ENCODE measurements at regions not wholly inside any gene's neighbourhood (a gene's known extent, or its start where the extent isn't known, plus 50 kb on each side); places are given as distances from the start of the nearest gene placed in this dataset.
"Not testable (repeated sequence)": the region's sequence is repeated elsewhere in the genome, so short reads cannot be mapped to it uniquely, and the experiment has no call there.

DNA sequence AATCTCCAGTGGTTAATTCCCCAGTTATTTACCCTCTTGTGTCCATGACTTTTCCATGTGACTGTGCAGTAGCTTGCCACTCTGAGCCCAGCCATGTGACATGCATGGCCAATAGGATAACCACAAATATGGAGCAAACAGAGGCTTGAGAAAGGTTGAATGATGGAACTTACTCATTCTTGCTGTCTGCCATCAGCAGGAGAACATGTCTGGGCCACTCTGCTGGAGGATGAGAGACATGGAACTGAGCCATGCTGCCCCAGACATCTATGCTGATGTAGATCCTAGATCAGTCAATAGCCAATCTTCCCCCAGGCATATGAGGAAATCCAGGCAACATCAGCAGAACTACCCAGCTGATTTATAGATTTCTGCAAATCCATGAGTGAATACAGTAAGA lies 992.3 kb upstream of the FANCL start:
- H3K27ac ChIP-seq = no peak overlapping the region
- no peaks in the 10 kb centered on the region for H3K27me3 ChIP-seq (ENCODE audit: insufficient read depth in 3 of 3, low read length in 2 of 3)
- intact Hi-C loops (cut with DNase I) = no loop called here
- DNase-seq (no peak), ATAC-seq (no peak)
- TF ChIP-seq, protein P1, sequence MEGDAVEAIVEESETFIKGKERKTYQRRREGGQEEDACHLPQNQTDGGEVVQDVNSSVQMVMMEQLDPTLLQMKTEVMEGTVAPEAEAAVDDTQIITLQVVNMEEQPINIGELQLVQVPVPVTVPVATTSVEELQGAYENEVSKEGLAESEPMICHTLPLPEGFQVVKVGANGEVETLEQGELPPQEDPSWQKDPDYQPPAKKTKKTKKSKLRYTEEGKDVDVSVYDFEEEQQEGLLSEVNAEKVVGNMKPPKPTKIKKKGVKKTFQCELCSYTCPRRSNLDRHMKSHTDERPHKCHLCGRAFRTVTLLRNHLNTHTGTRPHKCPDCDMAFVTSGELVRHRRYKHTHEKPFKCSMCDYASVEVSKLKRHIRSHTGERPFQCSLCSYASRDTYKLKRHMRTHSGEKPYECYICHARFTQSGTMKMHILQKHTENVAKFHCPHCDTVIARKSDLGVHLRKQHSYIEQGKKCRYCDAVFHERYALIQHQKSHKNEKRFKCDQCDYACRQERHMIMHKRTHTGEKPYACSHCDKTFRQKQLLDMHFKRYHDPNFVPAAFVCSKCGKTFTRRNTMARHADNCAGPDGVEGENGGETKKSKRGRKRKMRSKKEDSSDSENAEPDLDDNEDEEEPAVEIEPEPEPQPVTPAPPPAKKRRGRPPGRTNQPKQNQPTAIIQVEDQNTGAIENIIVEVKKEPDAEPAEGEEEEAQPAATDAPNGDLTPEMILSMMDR (IDR thresholded peaks at IDR 0.05) = no peak
- no peaks in the 10 kb centered on the region for H3K36me3 ChIP-seq (ENCODE audit: insufficient read depth in 1 of 2, low read depth in 1 of 2)
- no peaks in the 10 kb centered on the region for H3K4me1 ChIP-seq
- no peak overlapping the region for H3K4me3 ChIP-seq
- H3K9me3 ChIP-seq = no peaks in the 10 kb centered on the region

DNA sequence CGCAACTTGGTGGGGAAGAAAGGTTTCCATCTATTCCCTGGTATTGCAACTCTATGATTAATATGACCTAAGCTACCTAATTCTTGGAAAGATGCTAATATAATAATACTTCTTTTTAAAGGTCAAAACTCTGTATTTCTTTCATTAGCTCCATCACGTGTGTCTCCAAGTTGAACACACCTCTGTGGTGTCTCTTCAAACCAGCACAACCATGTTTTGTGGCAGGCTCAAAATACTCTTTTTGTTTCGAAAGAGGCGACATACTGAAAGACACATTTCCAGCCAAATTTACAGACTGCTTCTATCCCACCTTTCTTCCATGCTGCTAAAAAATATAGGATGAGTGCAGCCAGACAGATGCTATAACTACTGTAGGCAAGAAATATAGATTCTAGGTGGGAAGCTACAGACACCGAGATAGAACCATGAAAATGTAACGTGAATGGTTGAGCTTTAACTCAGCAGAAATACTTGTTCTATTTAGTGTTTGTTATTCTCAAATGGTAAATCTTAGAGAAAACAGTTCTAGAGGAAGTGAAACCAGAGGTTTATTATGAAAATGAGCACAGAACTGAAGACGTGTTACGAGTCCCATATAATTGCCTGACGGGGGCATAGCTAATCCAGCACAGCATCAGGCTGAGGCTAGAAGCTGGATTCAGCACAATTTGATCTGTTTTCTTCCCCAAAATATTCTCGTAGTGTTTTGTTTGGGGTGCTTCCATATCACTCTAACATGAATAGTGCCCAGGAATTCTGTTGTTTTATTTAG lies 991.5 kb upstream of the FANCL start:
- TF ChIP-seq, protein P1 (IDR thresholded peaks at IDR 0.05) = no peak
- H3K4me3 ChIP-seq = no peak overlapping the region
- intact Hi-C loops (cut with DNase I) = no loop called here
- ATAC-seq = no peak
- no peak overlapping the region for H3K27ac ChIP-seq
- no peaks in the 10 kb centered on the region for H3K9me3 ChIP-seq
- no peak for DNase-seq
- 73 to 78% (median 78%) methylated on average over 10 of the region's 10 CpGs for WGBS, 3 donors
- H3K27me3 ChIP-seq (ENCODE audit: insufficient read depth in 3 of 3, low read length in 2 of 3) = no peaks in the 10 kb centered on the region
- H3K4me1 ChIP-seq = no peaks in the 10 kb centered on the region
- no peaks in the 10 kb centered on the region for H3K36me3 ChIP-seq (ENCODE audit: insufficient read depth in 1 of 2, low read depth in 1 of 2)

DNA sequence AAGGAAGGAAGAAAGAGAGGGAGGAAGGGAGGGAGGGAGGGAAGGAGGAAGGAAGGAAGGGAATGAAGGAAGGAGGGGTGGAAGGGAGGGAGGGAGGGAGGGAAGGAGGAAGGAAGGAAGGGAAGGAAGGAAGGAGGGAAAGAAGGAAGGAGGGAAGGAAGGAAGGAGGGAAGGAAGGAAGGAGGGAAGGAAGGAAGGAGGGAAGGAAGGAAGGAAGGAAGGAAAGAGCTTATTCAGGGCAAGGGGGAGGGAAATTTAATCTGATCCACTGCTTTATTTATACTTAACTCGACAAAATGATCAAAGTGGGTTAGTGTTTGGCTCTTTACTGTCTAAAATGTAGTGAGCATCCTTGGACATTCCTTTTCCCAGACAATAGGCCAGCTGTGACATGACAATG lies 985.2 kb upstream of the FANCL start:
- H3K4me3 ChIP-seq; H3K4me1 ChIP-seq; DNase-seq; H3K27me3 ChIP-seq (ENCODE audit: insufficient read depth in 3 of 3, low read length in 2 of 3); intact Hi-C loops (cut with DNase I); H3K27ac ChIP-seq; H3K36me3 ChIP-seq (ENCODE audit: insufficient read depth in 1 of 2, low read depth in 1 of 2); ATAC-seq; H3K9me3 ChIP-seq: not testable (repeated sequence)
- 40 to 84% (median 60%) methylated on average over 1 of the region's 1 CpG for WGBS, 3 donors

DNA sequence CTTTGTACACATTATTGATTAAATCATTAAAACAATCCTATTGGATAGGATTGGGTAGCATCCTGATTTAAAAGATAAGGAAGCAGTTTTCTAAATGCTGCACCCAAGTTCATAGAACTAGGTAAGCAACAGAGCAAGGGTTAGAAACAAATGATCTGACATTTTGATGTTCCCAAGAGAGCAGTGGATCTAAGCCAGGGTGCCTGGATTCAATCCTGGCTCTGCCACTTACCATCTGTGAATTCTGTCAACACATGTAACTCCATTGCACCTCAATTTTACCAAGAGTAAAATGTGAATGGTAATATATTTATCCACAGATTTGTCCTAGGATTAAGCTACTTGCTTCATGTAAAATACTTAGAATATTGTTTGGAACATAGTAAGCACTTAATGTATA lies 982.6 kb upstream of the FANCL start:
- Histone ChIP-seq H3K27ac (no peak overlapping the region), H3K9me3 (no peaks in the 10 kb centered on the region), H3K4me3 (no peak overlapping the region), H3K4me1 (no peaks in the 10 kb centered on the region), H3K27me3 (ENCODE audit: insufficient read depth in 3 of 3, low read length in 2 of 3) (no peaks in the 10 kb centered on the region), H3K36me3 (ENCODE audit: insufficient read depth in 1 of 2, low read depth in 1 of 2) (no peaks in the 10 kb centered on the region)
- TF ChIP-seq, protein P1 (IDR thresholded peaks at IDR 0.05) = no peak
- no peak for ATAC-seq
- intact Hi-C loops (cut with DNase I) = no loop called here
- DNase-seq = no peak

DNA sequence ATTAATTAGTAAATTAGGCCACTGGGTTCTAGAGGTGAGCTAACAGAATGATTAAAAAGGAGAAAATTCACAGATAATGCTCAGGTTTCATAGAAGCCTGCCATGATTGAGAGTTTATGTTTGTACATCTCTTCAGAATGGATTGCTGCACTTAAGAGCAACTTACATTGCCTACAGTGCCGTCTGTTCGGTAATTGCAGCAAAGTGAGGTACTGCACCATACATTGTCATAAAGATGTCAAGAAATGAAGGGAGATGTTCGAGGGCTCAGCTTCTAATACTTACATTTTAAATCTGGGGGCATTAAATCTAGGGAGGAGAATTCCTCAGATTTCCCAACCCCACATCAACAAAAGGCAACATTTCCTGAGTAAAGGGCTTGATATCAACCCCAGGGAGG lies 976.2 kb upstream of the FANCL start:
- 38 to 40% (median 40%) methylated on average over 3 of the region's 3 CpGs for WGBS, 3 donors
- H3K27ac ChIP-seq = no peak overlapping the region
- H3K36me3 ChIP-seq (ENCODE audit: insufficient read depth in 1 of 2, low read depth in 1 of 2) = no peaks in the 10 kb centered on the region
- intact Hi-C loops (cut with DNase I) = no loop called here
- H3K4me1 ChIP-seq = no peaks in the 10 kb centered on the region
- DNase-seq (no peak), ATAC-seq (no peak)
- no peak overlapping the region for H3K4me3 ChIP-seq
- TF ChIP-seq, protein P1 (IDR thresholded peaks at IDR 0.05) = no peak
- H3K27me3 ChIP-seq (ENCODE audit: insufficient read depth in 3 of 3, low read length in 2 of 3) = no peaks in the 10 kb centered on the region
- no peaks in the 10 kb centered on the region for H3K9me3 ChIP-seq
